GM12872 (cell line): ENCODE measurements at regions not wholly inside any gene's neighbourhood (a gene's known extent, or its start where the extent isn't known, plus 50 kb on each side); places are given as distances from the start of the nearest gene placed in this dataset.

Experiments
- TF ChIP-seq, protein P1 (sequence below): IDR thresholded peaks from 3 replicates; pipeline ENCODE4 v1.5.1; 2011; ENCODE audit warnings: low read depth, mild to moderate bottlenecking, low read length, moderate library complexity; ENCODE audit not compliant: insufficient read depth

DNA sequence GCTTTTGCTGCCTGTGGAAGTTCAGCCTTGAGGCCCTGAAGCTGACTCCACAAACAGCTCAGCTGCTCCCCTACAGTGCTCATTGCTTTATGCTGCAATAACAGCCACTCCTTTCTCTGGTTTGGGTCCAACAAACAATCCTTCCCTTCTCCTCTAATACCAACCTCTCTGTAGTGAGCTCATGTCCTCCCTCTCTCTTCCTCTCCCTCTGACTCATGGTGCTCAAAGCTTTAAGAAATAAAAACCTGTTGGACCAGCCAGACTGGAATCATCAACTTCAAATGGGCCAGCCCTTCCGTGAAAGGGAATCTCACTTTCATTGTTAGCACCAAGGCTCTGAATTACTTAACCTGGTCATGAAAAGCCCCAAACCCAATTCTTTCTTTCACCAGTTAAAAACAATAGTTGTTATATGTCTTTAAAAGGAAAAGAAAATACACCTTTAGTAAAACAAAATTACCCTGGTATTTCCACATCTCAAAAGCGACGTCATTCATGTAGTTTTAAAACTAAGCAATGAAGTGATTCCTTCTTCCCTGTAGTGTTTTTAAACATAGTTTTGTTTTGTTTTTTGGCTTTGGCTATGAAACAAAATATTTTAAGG lies 126.4 kb downstream of the DUSP6 start:
- TF ChIP-seq, protein P1, sequence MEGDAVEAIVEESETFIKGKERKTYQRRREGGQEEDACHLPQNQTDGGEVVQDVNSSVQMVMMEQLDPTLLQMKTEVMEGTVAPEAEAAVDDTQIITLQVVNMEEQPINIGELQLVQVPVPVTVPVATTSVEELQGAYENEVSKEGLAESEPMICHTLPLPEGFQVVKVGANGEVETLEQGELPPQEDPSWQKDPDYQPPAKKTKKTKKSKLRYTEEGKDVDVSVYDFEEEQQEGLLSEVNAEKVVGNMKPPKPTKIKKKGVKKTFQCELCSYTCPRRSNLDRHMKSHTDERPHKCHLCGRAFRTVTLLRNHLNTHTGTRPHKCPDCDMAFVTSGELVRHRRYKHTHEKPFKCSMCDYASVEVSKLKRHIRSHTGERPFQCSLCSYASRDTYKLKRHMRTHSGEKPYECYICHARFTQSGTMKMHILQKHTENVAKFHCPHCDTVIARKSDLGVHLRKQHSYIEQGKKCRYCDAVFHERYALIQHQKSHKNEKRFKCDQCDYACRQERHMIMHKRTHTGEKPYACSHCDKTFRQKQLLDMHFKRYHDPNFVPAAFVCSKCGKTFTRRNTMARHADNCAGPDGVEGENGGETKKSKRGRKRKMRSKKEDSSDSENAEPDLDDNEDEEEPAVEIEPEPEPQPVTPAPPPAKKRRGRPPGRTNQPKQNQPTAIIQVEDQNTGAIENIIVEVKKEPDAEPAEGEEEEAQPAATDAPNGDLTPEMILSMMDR, result no peak

DNA sequence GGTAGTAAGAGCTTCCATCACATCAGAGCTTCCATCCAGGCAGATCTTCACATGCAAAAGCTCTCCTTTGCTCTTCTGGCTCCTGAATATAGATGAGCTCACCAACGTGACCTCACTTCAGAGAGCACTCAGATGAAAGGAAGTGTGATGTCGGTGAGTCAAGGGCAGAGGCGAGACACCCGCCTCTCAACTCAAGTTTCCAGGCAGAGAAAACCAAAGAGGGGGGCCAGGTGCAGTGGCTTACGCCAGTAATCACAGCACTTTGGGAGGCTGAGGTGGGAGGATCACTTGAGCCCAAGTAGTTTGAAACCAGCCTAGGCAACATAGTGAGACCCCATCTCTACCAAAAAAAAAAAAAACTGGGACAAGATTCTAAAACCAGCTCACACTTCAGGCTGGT lies 126.9 kb downstream of the DUSP6 start:
- TF ChIP-seq, protein P1, result no peak

DNA sequence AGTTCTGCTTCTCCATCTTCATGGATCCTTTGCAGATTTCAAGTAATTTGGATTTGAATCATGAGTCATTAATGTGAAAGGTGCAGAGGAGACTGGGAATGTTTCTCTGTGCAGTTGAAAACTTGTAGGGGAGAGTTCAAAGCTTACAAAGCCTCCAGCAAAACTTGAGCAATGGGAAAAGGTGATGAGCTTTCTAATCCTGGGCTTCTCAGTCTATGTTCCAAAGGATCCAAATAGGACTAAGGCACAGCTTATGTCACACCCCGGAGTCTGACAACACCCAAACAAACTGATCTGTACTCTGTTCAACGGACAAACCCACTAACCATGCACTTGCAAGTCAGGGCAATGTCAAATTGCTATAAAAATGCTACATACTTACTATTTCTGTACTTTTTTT lies 134.8 kb downstream of the DUSP6 start:
- TF ChIP-seq, protein P1, result no peak

DNA sequence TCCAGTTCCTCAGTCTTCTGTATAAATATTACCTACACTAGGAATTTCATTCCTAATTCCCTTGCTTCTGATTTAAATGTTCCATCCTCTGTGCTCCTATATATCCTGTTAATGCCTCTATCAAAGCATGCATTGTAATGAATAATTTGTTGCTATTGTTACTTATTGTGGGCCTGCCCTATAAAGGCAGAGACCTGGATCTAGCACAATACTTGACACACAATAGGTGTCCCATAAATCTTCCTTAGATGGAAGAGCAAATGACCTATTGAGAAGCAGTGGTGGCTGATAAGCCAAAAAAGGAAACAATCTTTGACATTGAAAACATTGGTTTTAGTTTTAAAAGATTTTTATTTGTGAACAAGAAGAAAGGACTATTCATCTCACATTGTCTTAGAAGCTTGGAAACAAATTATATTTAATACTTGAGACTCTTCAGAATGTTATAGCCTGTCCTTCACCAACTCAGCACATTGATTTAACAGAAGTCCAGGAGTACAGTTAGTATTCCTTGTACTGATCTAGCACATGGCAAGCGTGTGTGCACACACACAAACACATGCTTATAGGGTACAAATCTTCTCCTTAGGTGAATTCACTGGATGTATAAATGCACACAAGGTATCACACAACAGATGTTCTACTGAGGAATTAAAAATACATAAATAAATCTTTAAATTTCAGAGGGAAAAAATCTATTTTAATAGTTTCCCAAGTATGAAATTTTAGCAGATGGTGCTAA lies 135.9 kb downstream of the DUSP6 start:
- TF ChIP-seq, protein P1, result no peak

DNA sequence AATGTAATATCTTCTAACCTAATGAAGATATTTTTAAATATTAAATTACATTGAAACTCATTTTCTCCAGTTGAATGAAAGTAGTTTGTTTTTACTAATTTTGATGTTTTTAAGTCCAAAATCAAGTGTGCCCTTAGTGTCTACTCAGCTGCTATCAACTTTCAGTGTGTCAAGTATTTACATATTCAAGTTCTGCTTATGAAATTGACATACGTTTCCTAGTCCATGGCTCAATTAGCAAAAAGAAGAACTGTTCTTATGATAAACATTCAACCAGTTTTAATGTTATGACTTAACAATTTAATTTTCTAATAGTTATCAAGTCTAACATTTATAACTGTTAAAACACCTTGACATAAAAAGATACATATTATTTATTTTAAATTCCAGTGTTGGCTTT lies 137.1 kb downstream of the DUSP6 start:
- TF ChIP-seq, protein P1, result no peak

DNA sequence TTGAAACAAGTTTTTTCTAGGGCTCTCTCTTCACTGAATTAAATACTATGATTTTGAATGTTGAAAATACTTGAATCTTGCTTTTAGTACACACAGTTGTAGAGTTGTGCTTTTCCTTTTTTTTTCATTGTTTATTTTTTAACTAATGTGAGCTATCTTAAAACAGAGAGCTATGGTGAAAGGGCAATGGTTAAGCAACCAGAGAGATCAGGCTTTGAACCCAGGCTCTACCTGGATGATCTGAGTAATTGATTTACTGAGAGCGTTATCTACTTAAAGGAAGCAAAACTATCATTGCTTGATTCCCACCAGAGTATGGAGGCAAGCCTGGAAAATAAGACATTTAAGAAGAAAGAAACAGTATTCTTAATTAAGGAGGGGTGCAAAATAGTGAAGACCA lies 138.6 kb downstream of the DUSP6 start:
- TF ChIP-seq, protein P1, result no peak

DNA sequence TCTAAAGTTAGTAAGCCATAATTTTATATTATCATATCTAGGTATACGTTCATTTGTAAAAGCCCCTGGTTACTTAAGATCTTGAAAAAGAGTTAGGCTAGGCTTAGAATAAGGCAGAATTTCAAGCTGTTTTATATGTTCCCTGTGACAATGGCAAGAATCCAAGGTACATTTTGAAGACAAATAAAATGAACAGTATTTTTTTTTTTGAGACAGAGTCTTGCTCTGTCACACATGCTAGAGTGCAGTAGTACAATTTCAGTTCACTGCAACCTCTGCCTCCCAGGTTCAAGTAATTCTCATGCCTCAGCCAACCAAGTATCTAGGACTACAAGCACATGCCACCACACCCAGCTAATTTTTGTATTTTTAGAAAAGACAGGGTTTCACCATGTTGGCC lies 139.2 kb downstream of the DUSP6 start:
- TF ChIP-seq, protein P1, result no peak
